ENCODE measurements at regions not wholly inside any gene's neighbourhood (a gene's known extent, or its start where the extent isn't known, plus 50 kb on each side); places are given as distances from the start of the nearest gene placed in this dataset.
"Not testable (repeated sequence)": the region's sequence is repeated elsewhere in the genome, so short reads cannot be mapped to it uniquely, and the experiment has no call there.

DNA sequence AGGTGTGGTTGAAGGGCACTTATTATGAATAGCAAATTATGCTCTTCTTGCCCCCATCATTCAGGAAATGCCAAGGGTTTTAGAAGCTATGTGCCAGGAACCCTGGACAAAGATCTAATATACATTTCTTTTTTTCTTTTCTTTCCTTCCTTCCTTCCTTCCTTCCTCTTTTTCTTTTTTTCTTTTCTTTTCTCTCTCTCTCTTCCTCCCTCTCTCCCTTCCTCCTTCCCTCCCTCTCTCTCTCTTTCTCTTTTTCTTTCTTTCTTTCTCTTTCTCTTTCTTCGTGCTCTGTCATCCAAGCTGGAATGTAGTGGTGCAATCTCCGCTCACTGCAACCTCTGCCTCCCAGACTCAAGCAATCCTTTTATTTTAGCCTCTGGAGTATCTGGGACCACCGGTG is 66.1 kb upstream of the CSRP2 start:
- H3K9me3 ChIP-seq (ENCODE audit: control insufficient read depth, low read length) = no peaks in the 10 kb centered on the region
- peaks cover 5% of the 10 kb centered on the region for H3K4me1 ChIP-seq (ENCODE audit: control insufficient read depth, insufficient read depth, low read length, poor library complexity, severe bottlenecking)
- H3K4me3 ChIP-seq (ENCODE audit: extremely low read depth, insufficient read depth, low read length, poor library complexity, severe bottlenecking) = no peak overlapping the region
- no peak overlapping the region for H3K27ac ChIP-seq (ENCODE audit: low read depth, low read length, severe bottlenecking)
- 77 to 100% methylated on average over 2 to 3 of the region's 3 CpGs for WGBS, 2 experiments (ENCODE audit: insufficient coverage in 2 of 2)
- H3K36me3 ChIP-seq (ENCODE audit: control insufficient read depth, insufficient read depth, low read length) = no peaks in the 10 kb centered on the region

GRCh38 chr12:76943008-76943407 is 64.2 kb upstream of the CSRP2 start:
- no peak overlapping the region for H3K4me3 ChIP-seq (ENCODE audit: extremely low read depth, insufficient read depth, low read length, poor library complexity, severe bottlenecking)
- peaks cover 5% of the 10 kb centered on the region for H3K4me1 ChIP-seq (ENCODE audit: control insufficient read depth, insufficient read depth, low read length, poor library complexity, severe bottlenecking)
- H3K9me3 ChIP-seq (ENCODE audit: control insufficient read depth, low read length) = no peaks in the 10 kb centered on the region
- H3K27ac ChIP-seq (ENCODE audit: low read depth, low read length, severe bottlenecking) = peak overlapping the region; percentile 55
- no peaks in the 10 kb centered on the region for H3K36me3 ChIP-seq (ENCODE audit: control insufficient read depth, insufficient read depth, low read length)

DNA sequence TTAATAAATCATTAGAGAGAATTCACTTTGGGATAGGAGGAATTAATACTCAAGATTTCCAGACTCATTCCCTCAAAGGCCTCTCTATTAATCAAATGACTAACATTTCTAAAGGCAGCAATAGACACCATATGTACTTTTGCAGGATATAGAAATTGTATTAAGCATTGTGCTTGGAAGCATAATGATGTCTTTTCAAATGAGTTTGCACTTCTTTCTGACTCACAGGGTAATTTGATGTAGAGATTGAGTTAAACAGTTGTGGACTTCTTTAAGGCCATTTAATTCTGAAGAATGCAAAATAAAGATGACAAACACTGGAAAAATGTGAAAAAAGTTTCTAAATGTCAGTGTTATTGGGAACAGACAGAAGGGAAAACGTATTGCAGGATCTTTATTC is 63.4 kb upstream of the CSRP2 start:
- 100% methylated on average over 1 of the region's 1 CpG; no CpG with 5 or more reads in 1 of the 2 experiments for WGBS, 2 experiments (ENCODE audit: insufficient coverage in 2 of 2)
- Histone ChIP-seq H3K36me3 (ENCODE audit: control insufficient read depth, insufficient read depth, low read length) (no peaks in the 10 kb centered on the region), H3K9me3 (ENCODE audit: control insufficient read depth, low read length) (no peaks in the 10 kb centered on the region), H3K4me1 (ENCODE audit: control insufficient read depth, insufficient read depth, low read length, poor library complexity, severe bottlenecking) (peaks cover 5% of the 10 kb centered on the region), H3K4me3 (ENCODE audit: extremely low read depth, insufficient read depth, low read length, poor library complexity, severe bottlenecking) (no peak overlapping the region), H3K27ac (ENCODE audit: low read depth, low read length, severe bottlenecking) (peak overlapping the region; percentile 55)

GRCh38 chr12:76940671-76941445 is 62.0 kb upstream of the CSRP2 start:
- WGBS, 2 experiments (ENCODE audit: insufficient coverage in 2 of 2) = 90% methylated on average over 2 of the region's 3 CpGs; no CpG with 5 or more reads in 1 of the 2 experiments
- H3K27ac ChIP-seq (ENCODE audit: low read depth, low read length, severe bottlenecking) = no peak overlapping the region
- H3K4me1 ChIP-seq (ENCODE audit: control insufficient read depth, insufficient read depth, low read length, poor library complexity, severe bottlenecking) = peaks cover 5% of the 10 kb centered on the region
- H3K4me3 ChIP-seq (ENCODE audit: extremely low read depth, insufficient read depth, low read length, poor library complexity, severe bottlenecking) = no peak overlapping the region
- no peaks in the 10 kb centered on the region for H3K9me3 ChIP-seq (ENCODE audit: control insufficient read depth, low read length)
- no peaks in the 10 kb centered on the region for H3K36me3 ChIP-seq (ENCODE audit: control insufficient read depth, insufficient read depth, low read length)

GRCh38 chr12:76939701-76940100 is 60.9 kb upstream of the CSRP2 start:
- peaks cover 5% of the 10 kb centered on the region for H3K4me1 ChIP-seq (ENCODE audit: control insufficient read depth, insufficient read depth, low read length, poor library complexity, severe bottlenecking)
- WGBS, 2 experiments (ENCODE audit: insufficient coverage in 2 of 2) = 100% methylated on average over 1 of the region's 1 CpG

DNA sequence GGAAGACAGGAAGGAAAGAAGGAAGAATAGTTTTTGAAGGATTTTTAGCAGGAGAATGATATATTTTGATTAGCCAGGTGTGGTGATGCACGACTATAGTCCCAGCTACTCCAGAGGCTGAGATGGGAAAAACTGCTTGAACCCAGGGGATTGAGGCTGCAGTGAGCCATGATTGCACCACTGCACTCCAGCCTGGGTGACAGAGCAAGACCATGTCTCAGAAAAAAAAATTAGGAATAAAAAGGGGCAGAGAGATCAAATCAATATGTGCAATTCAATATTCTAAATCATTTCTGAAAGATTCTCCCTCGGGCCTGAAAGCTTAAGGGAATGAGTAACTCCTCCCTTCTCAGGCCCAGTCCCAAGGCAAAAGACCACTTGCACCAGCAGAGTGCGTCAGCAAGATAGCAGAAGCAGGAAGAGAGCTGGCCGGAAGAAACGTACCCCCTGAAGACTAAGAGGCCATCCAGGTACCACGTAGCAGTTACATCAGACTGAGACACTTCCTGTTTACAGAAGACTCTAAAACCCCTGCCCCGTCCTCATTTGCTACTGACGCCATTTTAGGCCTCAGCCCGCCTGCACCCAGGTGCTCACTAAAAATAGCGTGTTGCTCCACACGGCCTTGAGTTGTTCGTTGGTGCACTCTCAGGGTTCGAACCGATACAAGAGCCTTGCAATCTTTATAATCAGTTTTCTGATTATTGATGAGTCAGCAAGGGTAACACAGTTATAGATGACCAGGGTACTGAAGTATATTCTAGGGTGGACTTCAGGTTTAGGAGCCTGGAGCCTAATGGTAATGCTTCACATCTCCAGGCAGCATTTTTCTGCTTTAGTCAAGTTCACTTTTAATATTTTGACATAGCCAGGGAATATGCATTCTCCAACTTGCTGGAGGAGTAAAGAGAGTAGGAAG is 57.7 kb upstream of the CSRP2 start:
- Histone ChIP-seq H3K27ac (ENCODE audit: low read depth, low read length, severe bottlenecking) (no peak overlapping the region), H3K9me3 (ENCODE audit: control insufficient read depth, low read length) (no peaks in the 10 kb centered on the region), H3K36me3 (ENCODE audit: control insufficient read depth, insufficient read depth, low read length) (no peaks in the 10 kb centered on the region), H3K4me1 (ENCODE audit: control insufficient read depth, insufficient read depth, low read length, poor library complexity, severe bottlenecking) (no peaks in the 10 kb centered on the region), H3K4me3 (ENCODE audit: extremely low read depth, insufficient read depth, low read length, poor library complexity, severe bottlenecking) (no peak overlapping the region)
- WGBS, 2 experiments (ENCODE audit: insufficient coverage in 2 of 2) = 86 to 95% methylated on average over 12 to 14 of the region's 14 CpGs

More at GRCh38 chr12:76939701-76940100, 60.9 kb upstream of the CSRP2 start:
- no peak overlapping the region for H3K4me3 ChIP-seq (ENCODE audit: extremely low read depth, insufficient read depth, low read length, poor library complexity, severe bottlenecking)
- H3K27ac ChIP-seq (ENCODE audit: low read depth, low read length, severe bottlenecking) = no peak overlapping the region
- no peaks in the 10 kb centered on the region for H3K36me3 ChIP-seq (ENCODE audit: control insufficient read depth, insufficient read depth, low read length)
- H3K9me3 ChIP-seq (ENCODE audit: control insufficient read depth, low read length) = no peaks in the 10 kb centered on the region

GRCh38 chr12:76933392-76933791 is 54.6 kb upstream of the CSRP2 start:
- not testable (repeated sequence) for H3K9me3 ChIP-seq (ENCODE audit: control insufficient read depth, low read length); H3K27ac ChIP-seq (ENCODE audit: low read depth, low read length, severe bottlenecking); H3K36me3 ChIP-seq (ENCODE audit: control insufficient read depth, insufficient read depth, low read length); H3K4me3 ChIP-seq (ENCODE audit: extremely low read depth, insufficient read depth, low read length, poor library complexity, severe bottlenecking); H3K4me1 ChIP-seq (ENCODE audit: control insufficient read depth, insufficient read depth, low read length, poor library complexity, severe bottlenecking)
- 100% methylated on average over 1 of the region's 4 CpGs; no CpG with 5 or more reads in 1 of the 2 experiments for WGBS, 2 experiments (ENCODE audit: insufficient coverage in 2 of 2)

DNA sequence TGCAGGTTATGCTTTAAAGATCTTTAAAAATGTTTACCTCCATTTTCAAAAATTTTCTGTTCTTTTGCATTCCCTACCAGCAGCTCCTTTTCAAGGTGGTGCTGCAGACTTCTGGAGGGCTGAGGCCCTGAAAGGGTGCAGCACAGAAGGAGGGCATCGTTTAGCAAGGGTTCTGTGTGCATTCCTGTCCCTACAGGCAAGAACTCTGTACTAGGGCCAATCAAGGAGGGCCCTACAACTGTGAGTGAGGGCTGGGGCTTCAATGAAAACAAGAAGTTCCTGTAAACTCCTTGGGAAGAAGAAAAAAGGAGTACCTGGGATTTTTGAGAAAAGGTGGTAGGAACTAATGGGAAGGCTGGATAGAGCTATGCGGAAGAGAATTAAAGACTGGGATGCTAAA is 50.7 kb upstream of the CSRP2 start:
- Histone ChIP-seq H3K4me3 (ENCODE audit: extremely low read depth, insufficient read depth, low read length, poor library complexity, severe bottlenecking) (no peak overlapping the region), H3K27ac (ENCODE audit: low read depth, low read length, severe bottlenecking) (no peak overlapping the region), H3K9me3 (ENCODE audit: control insufficient read depth, low read length) (no peaks in the 10 kb centered on the region), H3K36me3 (ENCODE audit: control insufficient read depth, insufficient read depth, low read length) (no peaks in the 10 kb centered on the region), H3K4me1 (ENCODE audit: control insufficient read depth, insufficient read depth, low read length, poor library complexity, severe bottlenecking) (no peaks in the 10 kb centered on the region)
- 38 to 100% methylated on average over 1 of the region's 2 CpGs for WGBS, 2 experiments (ENCODE audit: insufficient coverage in 2 of 2)

Data from mesodermal cell (in vitro differentiated cells).